GM12864 (cell line): ENCODE measurements at regions not wholly inside any gene's neighbourhood (a gene's known extent, or its start where the extent isn't known, plus 50 kb on each side); places are given as distances from the start of the nearest gene placed in this dataset.

ENCODE experiments used
- DNase-seq: peaks from one replicate; pipeline ENCODE4 v3.0.0-alpha.2; 2011; ENCODE audit warnings: low read depth
- H3K4me3 ChIP-seq: 2 replicates; pipeline ENCODE4 v1.5.1; 2011; ENCODE audit warnings: mild to moderate bottlenecking, low read depth, low read length, control low read depth
- CTCF ChIP-seq: IDR thresholded peaks from 2 replicates; pipeline ENCODE4 v1.5.1; 2011; ENCODE audit warnings: low read depth, mild to moderate bottlenecking, moderate library complexity, low read length, control low read depth, inconsistent platforms; ENCODE audit errors: missing control alignments

- no peak for DNase-seq
- TF ChIP-seq CTCF = no peak
- H3K4me3 ChIP-seq = no peak overlapping the region
These were observed 53.4 kb downstream of the RGS2 start for GRCh38 chr1:192862271-192862670.

- no peak for DNase-seq
- TF ChIP-seq CTCF = no peak
- H3K4me3 ChIP-seq = no peak overlapping the region
These were observed 57.5 kb downstream of the RGS2 start for GRCh38 chr1:192866241-192866868.

GRCh38 chr1:192867180-192867579 is 58.3 kb downstream of the RGS2 start:
- no peak for TF ChIP-seq CTCF
- H3K4me3 ChIP-seq = no peak overlapping the region

GRCh38 chr1:192869308-192869940 is 60.6 kb downstream of the RGS2 start:
- TF ChIP-seq CTCF = no peak
- H3K4me3 ChIP-seq = no peak overlapping the region
- DNase-seq = no peak

More at GRCh38 chr1:192867180-192867579, 58.3 kb downstream of the RGS2 start:
- DNase-seq = no peak

GRCh38 chr1:192872010-192872409 is 63.2 kb downstream of the RGS2 start:
- DNase-seq = no peak
- H3K4me3 ChIP-seq = no peak overlapping the region
- no peak for TF ChIP-seq CTCF

- H3K4me3 ChIP-seq = no peak overlapping the region
- TF ChIP-seq CTCF = no peak
- DNase-seq = no peak
These were observed 65.0 kb downstream of the RGS2 start for GRCh38 chr1:192873836-192874235.

- no peak for TF ChIP-seq CTCF
- no peak for DNase-seq
- H3K4me3 ChIP-seq = no peak overlapping the region
These were observed 67.8 kb downstream of the RGS2 start for GRCh38 chr1:192876633-192877032.
